ENCODE measurements at regions not wholly inside any gene's neighbourhood (a gene's known extent, or its start where the extent isn't known, plus 50 kb on each side); places are given as distances from the start of the nearest gene placed in this dataset.

DNA sequence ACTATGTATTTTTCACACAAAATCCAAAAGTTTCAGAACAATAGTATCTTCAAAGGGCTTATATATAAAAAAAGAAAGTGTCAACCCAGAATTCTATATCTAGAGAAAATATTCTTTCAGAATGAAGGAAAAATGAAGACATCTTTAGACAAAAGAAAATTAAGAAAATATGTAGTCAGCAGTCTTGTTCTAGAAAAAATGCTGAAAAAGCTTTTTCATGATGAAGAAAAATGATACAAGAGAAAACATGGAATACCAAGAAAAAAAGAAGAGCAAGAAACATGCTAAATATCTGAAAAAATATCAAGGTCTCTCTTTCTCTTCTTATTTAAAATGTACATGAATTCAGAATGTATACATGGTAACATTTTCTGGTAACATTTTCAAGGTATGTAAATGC is 816.8 kb upstream of the FAT3 start:
- DNase-seq = no peak

- no peak for DNase-seq
Observed at GRCh38 chr11:91406009-91406408, 818.6 kb upstream of the FAT3 start.

- DNase-seq = no peak
Observed at GRCh38 chr11:91404344-91404743, 820.3 kb upstream of the FAT3 start.

GRCh38 chr11:91397134-91397468 is 827.5 kb upstream of the FAT3 start:
- DNase-seq = no peak

DNA sequence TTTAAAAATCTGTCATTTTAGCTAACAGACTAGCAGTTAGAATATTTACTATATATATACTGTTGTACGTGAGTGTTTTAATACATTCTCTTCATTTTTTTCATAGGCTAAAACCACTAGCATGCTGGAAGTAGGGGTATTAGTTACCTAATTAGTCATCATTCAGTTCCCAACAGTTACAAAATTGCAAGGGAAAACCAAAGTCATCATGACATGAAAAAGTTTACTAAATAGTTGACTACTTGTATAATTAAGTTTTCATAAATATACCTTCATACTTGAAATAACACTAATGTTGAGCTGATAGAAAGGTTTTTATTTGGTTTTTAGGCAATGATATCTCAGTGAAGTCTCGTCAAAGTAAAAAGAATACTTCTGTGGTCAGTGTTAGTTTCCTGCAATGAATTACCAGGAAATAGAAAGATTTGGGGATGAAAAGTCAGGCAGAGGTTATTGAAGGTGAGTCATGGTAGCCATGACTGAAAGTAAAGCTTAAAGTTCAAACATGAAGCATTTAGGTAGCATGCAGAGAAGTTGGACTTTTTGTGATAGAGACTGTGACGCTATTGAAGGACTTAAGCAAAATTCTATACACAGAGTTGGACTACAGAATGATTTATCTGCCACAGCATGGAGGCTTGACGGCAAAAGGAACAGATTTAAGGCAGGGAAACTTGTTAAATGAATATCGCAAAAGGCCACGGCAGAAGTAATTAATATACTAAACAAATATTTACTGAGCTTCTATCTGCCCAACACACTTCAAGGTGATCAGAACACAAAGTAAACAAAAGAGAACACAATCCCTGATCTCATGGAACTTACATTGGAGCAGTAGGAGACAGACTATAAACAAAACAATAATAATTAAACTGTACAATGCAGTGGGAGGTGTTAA is 828.1 kb upstream of the FAT3 start:
- DNase-seq = no peak

GRCh38 chr11:91394727-91395414 is 829.7 kb upstream of the FAT3 start:
- no peak for DNase-seq

- no peak for DNase-seq
Observed at GRCh38 chr11:91394073-91394726, 830.4 kb upstream of the FAT3 start.

- DNase-seq = no peak
Observed at GRCh38 chr11:91382946-91383345, 841.7 kb upstream of the FAT3 start.

- no peak for DNase-seq
Observed at GRCh38 chr11:91374794-91375193, 849.8 kb upstream of the FAT3 start.

DNA sequence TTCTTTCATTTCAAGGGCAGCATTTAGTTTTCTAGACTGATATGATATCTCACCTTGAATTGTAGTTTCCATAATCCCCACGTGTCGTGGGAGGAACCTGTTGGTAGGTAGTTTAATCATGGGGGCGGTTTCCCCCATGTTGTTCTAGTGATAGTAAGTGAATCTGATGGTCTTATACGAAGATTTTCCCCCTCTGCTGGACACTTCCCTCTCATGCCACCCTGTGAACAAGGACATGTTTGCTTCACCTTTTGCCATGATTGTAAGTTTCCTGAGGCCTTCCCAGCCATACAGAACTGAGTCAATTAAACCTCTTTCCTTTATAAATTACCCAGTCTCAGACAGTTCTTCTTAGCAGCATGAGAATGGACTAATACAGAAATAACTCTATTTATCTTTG is 851.1 kb upstream of the FAT3 start:
- DNase-seq = no peak

DNA sequence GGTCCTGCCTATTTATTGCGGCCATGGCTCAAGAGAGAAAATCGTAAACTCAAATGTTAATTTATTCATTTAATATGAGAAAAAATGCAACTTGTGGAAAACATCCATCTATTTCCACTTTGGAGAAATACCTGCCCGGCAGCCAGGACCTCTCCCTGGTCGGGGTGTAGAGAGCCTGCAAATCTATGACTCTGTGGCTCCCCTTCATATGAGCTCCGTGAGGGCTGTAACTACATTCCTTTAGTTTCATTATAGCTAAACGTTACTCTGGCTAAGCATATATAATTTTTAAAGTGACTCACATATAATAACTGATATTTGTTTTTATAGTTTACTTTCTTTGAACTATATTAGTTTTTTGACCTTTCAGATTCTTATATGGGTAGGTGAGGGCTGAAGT is 857.8 kb upstream of the FAT3 start:
- DNase-seq = no peak

DNA sequence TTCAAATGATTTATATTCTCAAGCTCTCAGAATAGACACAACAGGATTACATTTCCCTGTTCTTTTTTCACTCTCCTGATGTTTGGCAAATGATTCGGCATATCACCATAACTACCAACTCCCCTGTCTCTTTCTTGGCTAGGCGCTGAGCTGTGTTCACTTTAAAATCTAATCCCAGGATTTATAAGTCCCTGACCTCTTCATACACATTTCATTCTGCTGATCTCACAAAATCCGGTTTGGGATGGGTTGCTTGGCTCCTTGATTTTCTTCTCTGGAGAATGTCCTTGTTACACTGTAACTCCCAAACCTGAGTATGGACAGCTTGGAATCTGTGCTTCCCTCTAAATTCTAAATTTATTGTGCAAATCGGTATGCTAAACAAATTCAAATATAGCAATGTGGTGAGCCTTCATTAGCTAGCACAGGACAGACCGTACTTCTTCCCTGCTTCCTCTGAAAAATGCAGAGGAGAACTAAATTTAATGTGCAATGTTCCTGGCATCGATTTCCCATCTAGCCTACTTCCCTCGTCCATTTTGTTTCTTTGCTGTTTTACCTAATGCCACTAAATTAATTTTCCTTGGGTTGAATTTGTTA is 858.5 kb upstream of the FAT3 start:
- DNase-seq = no peak

DNA sequence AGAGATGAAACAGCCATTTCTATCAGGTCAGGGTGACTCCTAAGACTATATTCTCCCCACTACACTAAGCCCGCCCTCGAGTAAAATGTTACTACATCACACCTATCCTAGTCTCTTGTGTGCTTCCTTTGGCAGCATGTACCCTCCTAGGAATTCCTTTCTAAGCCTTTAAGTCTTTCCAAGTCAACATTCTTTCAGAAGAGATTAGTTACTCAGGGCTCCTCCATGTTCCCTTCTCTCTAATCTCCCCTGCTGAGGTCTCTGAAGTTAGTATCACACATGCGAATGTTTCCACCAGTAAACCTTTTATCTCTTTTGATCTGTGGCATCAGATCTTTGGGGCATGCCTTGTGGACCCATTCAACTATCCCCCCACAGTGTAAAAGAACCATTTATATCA is 873.7 kb upstream of the FAT3 start:
- DNase-seq = no peak

- DNase-seq = no peak
Observed at GRCh38 chr11:91326751-91327150, 897.9 kb upstream of the FAT3 start.

DNA sequence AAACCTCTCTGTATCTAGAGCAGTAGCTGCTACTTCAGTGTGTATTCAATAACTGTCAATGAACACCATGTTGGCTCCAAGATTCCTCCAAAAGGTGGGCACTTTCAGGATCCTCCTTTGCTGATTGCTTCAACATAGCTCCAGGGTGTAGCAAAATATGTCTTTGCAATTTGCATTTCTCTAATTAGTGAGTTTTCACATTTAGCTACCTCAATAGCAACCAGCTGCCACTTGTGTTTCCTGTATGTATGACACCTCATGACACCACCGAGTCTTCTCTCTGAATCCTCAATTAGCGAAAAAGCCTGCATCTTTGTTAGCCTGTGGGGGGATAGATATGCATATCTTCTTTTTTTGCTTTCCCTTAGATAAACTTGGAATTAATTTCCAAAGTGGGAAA is 898.3 kb upstream of the FAT3 start:
- no peak for DNase-seq

GRCh38 chr11:91314521-91314920 is 910.1 kb upstream of the FAT3 start:
- DNase-seq = no peak

GRCh38 chr11:91312541-91312940 is 912.1 kb upstream of the FAT3 start:
- DNase-seq = no peak

GRCh38 chr11:91310085-91310484 is 914.5 kb upstream of the FAT3 start:
- DNase-seq = no peak

- no peak for DNase-seq
Observed at GRCh38 chr11:91308069-91308468, 916.5 kb upstream of the FAT3 start.

DNA sequence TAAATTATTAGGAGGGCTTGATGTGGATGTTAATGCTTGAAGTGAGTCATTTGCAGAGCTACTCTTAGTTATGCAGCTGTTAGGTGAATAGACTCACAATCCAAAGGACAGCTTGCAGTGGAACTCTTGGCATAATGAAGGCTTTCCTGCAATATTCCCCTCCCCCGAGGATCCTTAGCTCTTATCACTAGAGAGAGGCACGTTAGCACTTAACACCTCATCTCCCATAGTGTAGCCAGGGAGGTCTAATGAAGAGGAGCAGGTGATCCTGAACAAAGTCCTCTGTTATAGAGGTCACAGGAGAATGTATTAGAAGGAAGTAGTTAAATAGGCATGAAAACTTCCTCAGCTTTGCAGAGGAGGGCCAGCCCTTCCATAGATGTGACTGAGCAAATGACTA is 919.2 kb upstream of the FAT3 start:
- no peak for DNase-seq

DNA sequence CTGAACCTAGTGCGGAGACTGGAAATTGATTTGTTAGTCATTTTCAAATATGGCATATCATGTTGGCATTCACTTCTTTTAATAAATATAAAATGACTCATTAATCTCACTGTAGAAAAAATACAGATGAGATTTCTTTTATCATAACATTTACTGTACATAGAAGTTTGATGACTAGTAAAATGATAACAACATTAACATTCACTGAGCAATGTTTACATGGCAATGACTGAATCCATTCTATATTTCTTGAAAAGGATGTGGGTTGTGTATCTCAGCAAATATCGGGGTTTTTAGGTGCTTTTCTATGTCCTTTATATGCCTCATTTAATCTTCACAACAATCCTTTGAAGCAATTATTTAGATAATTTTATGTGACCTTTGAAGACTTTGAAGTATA is 920.9 kb upstream of the FAT3 start:
- DNase-seq = no peak

- no peak for DNase-seq
Observed at GRCh38 chr11:91299980-91300379, 924.6 kb upstream of the FAT3 start.

- no peak for DNase-seq
Observed at GRCh38 chr11:91296629-91297028, 928.0 kb upstream of the FAT3 start.

DNA sequence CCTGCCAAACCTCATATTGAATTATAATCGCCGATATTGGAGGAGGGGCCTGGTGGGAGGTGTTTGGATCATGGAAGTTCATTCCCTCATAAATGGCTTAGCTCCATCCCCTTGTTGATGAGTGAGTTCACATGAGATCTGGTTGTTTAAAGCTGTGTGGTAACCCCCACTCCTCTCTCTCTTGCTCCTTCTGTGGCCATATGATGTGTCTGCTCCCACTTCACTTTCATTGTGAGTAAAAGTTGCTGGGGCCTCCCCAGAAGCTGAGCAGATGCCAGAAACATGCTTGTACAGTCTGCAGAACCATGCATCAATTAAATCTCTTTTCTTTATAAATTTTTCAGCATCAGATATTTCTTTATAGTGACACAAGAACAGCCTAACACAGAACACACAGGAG is 929.0 kb upstream of the FAT3 start:
- DNase-seq = no peak
